ENCODE measurements at regions not wholly inside any gene's neighbourhood (a gene's known extent, or its start where the extent isn't known, plus 50 kb on each side); places are given as distances from the start of the nearest gene placed in this dataset.

DNA sequence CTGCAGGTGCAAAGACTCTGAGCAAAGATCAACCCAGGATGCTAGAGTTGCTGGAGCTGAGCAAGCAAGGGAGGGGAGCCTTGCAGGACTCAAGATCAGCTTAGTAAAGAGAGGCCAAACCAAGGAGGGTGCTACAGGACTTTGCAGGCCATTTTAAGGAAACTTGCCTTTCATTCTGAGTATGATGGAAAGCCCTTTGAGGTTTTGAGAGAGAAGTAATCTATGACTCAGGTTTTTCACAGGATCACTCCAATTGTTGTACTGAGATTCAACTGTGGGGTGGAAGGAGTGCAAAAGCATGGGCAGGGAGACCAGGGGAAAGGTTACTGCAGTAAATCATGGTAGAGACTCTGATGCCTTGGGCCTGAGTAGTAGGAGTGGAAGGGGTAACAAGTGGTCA, 260.4 kb upstream of the GPR149 start:
- TF ChIP-seq, protein P1, sequence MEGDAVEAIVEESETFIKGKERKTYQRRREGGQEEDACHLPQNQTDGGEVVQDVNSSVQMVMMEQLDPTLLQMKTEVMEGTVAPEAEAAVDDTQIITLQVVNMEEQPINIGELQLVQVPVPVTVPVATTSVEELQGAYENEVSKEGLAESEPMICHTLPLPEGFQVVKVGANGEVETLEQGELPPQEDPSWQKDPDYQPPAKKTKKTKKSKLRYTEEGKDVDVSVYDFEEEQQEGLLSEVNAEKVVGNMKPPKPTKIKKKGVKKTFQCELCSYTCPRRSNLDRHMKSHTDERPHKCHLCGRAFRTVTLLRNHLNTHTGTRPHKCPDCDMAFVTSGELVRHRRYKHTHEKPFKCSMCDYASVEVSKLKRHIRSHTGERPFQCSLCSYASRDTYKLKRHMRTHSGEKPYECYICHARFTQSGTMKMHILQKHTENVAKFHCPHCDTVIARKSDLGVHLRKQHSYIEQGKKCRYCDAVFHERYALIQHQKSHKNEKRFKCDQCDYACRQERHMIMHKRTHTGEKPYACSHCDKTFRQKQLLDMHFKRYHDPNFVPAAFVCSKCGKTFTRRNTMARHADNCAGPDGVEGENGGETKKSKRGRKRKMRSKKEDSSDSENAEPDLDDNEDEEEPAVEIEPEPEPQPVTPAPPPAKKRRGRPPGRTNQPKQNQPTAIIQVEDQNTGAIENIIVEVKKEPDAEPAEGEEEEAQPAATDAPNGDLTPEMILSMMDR (conservative IDR thresholded peaks at IDR 0.05): no peak
- no peak for TF ChIP-seq ZFX (IDR thresholded peaks at IDR 0.05)

DNA sequence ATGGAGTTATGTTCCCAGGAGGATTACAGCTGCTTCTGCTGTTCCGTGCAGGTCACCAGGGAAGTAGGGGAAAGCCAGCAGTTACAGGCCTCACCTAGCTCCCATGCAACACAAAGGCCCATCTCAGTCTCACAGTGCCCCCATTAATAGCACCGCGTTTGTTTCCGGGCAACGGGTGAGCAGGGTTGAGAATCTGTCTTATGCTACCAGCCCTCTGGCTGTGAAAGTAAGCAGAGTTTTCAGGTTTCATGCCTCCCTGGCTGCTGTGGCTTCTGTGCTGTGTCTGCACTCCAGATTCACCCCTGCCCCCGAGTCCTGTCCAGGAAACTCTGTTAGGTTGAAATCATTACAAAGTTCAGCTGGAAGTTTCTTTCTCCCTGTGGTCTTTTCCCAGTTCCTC, 254.4 kb upstream of the GPR149 start:
- H3K27ac ChIP-seq: peak overlapping the region; percentile 50
- TF ChIP-seq, protein P1 (conservative IDR thresholded peaks at IDR 0.05): no peak
- no peak for TF ChIP-seq ZFX (IDR thresholded peaks at IDR 0.05)

More for the DNA sequence above, 260.4 kb upstream of the GPR149 start:
- peak overlapping the region; percentile 83 for H3K27ac ChIP-seq

GRCh38 chr3:154684021-154684420, 254.0 kb upstream of the GPR149 start:
- H3K27ac ChIP-seq: peak overlapping the region; percentile 50
- no peak for TF ChIP-seq ZFX (IDR thresholded peaks at IDR 0.05)
- TF ChIP-seq, protein P1 (conservative IDR thresholded peaks at IDR 0.05): no peak

GRCh38 chr3:154678041-154678654, 248.2 kb upstream of the GPR149 start:
- no peak for TF ChIP-seq ZFX (IDR thresholded peaks at IDR 0.05)
- TF ChIP-seq, protein P1 (conservative IDR thresholded peaks at IDR 0.05): no peak
- no peak overlapping the region for H3K27ac ChIP-seq

DNA sequence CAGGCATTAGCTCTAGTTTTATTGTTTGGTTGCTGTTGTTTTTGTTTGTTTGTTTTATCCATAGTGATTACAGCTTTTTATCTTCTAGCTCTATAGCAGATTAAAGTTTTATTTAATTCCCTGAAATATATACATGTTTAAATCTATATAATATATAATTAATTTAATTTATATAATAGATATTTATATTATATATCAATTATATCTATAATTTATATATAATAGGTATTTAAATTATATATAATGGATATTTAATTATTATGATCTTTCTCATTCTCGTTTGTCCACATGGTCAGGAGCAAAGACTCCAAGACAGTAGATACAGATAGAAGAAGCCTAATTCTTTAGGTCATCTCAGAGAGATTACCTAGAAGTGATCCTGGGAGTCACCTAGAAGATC, 238.8 kb upstream of the GPR149 start:
- H3K27ac ChIP-seq: no peak overlapping the region
- no peak for TF ChIP-seq ZFX (IDR thresholded peaks at IDR 0.05)
- TF ChIP-seq, protein P1 (conservative IDR thresholded peaks at IDR 0.05): no peak

DNA sequence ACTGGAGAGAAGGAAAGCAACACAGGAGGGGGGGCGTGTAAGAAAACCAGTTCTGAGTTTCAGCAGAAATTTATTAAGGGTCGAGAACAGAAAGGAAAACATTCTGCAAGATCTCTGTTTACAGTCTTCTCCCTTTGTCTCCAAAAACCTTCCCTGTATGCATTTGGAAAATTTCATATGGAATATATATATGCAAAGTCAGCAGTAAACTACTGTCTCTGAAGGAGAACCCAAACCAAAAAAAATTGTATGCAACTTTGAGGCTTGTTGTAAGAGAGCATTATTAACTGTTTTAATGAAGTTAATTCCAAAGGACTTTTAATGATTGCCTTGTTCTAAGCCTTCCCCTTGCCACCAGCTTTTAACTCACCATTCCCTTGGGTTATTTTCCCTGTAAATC, 238.2 kb upstream of the GPR149 start:
- TF ChIP-seq ZFX (IDR thresholded peaks at IDR 0.05): no peak
- TF ChIP-seq, protein P1 (conservative IDR thresholded peaks at IDR 0.05): no peak
- H3K27ac ChIP-seq: no peak overlapping the region

GRCh38 chr3:154666542-154666941, 236.6 kb upstream of the GPR149 start:
- H3K27ac ChIP-seq: no peak overlapping the region
- TF ChIP-seq ZFX (IDR thresholded peaks at IDR 0.05): no peak
- TF ChIP-seq, protein P1 (conservative IDR thresholded peaks at IDR 0.05): no peak
